ENCODE measurements at regions not wholly inside any gene's neighbourhood (a gene's known extent, or its start where the extent isn't known, plus 50 kb on each side); places are given as distances from the start of the nearest gene placed in this dataset.

DNA sequence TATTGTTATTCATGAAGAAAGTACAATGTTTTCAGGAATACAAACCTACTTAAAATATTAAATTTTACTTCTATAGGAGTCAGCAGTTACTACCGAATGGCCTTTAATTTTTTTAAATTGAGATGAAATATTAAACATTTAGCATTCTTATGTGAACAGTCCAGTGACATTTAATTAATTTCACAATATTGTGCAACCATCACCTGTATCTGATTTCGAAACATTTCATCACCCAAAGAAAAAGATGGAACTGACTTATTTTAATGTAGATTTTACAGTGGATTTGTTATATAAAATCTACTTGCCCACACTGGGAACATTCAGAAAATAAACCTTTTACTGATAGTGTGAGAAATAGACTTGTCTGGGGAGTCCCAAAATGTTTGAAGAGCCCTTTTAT lies 585.2 kb upstream of the LINC00305 start:
- TF ChIP-seq, protein P1, sequence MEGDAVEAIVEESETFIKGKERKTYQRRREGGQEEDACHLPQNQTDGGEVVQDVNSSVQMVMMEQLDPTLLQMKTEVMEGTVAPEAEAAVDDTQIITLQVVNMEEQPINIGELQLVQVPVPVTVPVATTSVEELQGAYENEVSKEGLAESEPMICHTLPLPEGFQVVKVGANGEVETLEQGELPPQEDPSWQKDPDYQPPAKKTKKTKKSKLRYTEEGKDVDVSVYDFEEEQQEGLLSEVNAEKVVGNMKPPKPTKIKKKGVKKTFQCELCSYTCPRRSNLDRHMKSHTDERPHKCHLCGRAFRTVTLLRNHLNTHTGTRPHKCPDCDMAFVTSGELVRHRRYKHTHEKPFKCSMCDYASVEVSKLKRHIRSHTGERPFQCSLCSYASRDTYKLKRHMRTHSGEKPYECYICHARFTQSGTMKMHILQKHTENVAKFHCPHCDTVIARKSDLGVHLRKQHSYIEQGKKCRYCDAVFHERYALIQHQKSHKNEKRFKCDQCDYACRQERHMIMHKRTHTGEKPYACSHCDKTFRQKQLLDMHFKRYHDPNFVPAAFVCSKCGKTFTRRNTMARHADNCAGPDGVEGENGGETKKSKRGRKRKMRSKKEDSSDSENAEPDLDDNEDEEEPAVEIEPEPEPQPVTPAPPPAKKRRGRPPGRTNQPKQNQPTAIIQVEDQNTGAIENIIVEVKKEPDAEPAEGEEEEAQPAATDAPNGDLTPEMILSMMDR (IDR thresholded peaks at IDR 0.05; ENCODE audit: poor library complexity, severe bottlenecking) = no peak
- TF ChIP-seq EZH2 (IDR thresholded peaks at IDR 0.05; ENCODE audit: borderline replicate concordance, insufficient read depth, low read length, poor library complexity, severe bottlenecking) (no peak), POLR2AphosphoS5 (IDR thresholded peaks at IDR 0.05) (no peak), TAF1 (IDR thresholded peaks at IDR 0.05; ENCODE audit: low read depth) (no peak)
- TF ChIP-seq, protein P2, sequence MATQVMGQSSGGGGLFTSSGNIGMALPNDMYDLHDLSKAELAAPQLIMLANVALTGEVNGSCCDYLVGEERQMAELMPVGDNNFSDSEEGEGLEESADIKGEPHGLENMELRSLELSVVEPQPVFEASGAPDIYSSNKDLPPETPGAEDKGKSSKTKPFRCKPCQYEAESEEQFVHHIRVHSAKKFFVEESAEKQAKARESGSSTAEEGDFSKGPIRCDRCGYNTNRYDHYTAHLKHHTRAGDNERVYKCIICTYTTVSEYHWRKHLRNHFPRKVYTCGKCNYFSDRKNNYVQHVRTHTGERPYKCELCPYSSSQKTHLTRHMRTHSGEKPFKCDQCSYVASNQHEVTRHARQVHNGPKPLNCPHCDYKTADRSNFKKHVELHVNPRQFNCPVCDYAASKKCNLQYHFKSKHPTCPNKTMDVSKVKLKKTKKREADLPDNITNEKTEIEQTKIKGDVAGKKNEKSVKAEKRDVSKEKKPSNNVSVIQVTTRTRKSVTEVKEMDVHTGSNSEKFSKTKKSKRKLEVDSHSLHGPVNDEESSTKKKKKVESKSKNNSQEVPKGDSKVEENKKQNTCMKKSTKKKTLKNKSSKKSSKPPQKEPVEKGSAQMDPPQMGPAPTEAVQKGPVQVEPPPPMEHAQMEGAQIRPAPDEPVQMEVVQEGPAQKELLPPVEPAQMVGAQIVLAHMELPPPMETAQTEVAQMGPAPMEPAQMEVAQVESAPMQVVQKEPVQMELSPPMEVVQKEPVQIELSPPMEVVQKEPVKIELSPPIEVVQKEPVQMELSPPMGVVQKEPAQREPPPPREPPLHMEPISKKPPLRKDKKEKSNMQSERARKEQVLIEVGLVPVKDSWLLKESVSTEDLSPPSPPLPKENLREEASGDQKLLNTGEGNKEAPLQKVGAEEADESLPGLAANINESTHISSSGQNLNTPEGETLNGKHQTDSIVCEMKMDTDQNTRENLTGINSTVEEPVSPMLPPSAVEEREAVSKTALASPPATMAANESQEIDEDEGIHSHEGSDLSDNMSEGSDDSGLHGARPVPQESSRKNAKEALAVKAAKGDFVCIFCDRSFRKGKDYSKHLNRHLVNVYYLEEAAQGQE (IDR thresholded peaks at IDR 0.05; ENCODE audit: borderline replicate concordance) = no peak

Data from neural cell (in vitro differentiated cells).